Mesenchymal stem cell (in vitro differentiated cells and primary cell): ENCODE measurements at regions not wholly inside any gene's neighbourhood (a gene's known extent, or its start where the extent isn't known, plus 50 kb on each side); places are given as distances from the start of the nearest gene placed in this dataset.

ENCODE experiments used
- DNase-seq: peaks from one replicate; pipeline ENCODE4 v3.0.0-alpha.2; 2013
- H2AFZ ChIP-seq: one replicate; pipeline ENCODE4 v1.6.1; 2013; ENCODE audit warnings: low read depth, mild to moderate bottlenecking, control low read depth, inconsistent platforms, low read length, moderate library complexity
- H2AK5ac ChIP-seq: 2 replicates; pipeline ENCODE4 v1.6.1; 2013; ENCODE audit warnings: low read length, moderate library complexity, mild to moderate bottlenecking, inconsistent platforms; ENCODE audit not compliant: severe bottlenecking
- H2BK120ac ChIP-seq: one replicate; pipeline ENCODE4 v1.6.1; 2013; ENCODE audit warnings: low read depth, mild to moderate bottlenecking, inconsistent platforms, low read length, moderate library complexity
- H2BK12ac ChIP-seq, 2 experiments: one replicate each; pipeline ENCODE4 v1.6.1; 2013; ENCODE audit warnings: inconsistent platforms in 2 of 2, low read length in 2 of 2, mild to moderate bottlenecking in 2 of 2, moderate library complexity in 2 of 2, control low read depth in 1 of 2
- H2BK15ac ChIP-seq: one replicate; pipeline ENCODE4 v1.6.1; 2013; ENCODE audit warnings: mild to moderate bottlenecking, low read depth, inconsistent platforms; ENCODE audit not compliant: poor library complexity, severe bottlenecking
- H2BK5ac ChIP-seq: 2 replicates; pipeline ENCODE4 v1.6.1; 2013; ENCODE audit warnings: low read depth, mild to moderate bottlenecking, low read length, control low read depth, inconsistent platforms; ENCODE audit not compliant: poor library complexity, severe bottlenecking
- H3K14ac ChIP-seq, 2 experiments: one replicate each; pipeline ENCODE4 v1.6.1; 2013; ENCODE audit warnings: inconsistent platforms in 2 of 2, low read length in 2 of 2, control low read depth in 1 of 2, mild to moderate bottlenecking in 1 of 2, moderate library complexity in 1 of 2
- H3K18ac ChIP-seq, 2 experiments: one replicate each; pipeline ENCODE4 v1.6.1; 2013; ENCODE audit warnings: inconsistent platforms in 2 of 2, low read length in 2 of 2, control low read depth in 1 of 2, low read depth in 1 of 2, mild to moderate bottlenecking in 1 of 2
- H3K23ac ChIP-seq, 2 experiments: one replicate each; pipeline ENCODE4 v1.6.1; 2013; ENCODE audit warnings: inconsistent platforms in 2 of 2, low read length in 2 of 2, mild to moderate bottlenecking in 2 of 2, moderate library complexity in 2 of 2, control low read depth in 1 of 2
- H3K27ac ChIP-seq: 2 replicates; pipeline ENCODE4 v1.5.1; 2013; ENCODE audit warnings: mild to moderate bottlenecking, moderate library complexity, low read length, control low read depth, inconsistent platforms; ENCODE audit not compliant: poor library complexity, severe bottlenecking
- H3K27me3 ChIP-seq, 2 experiments: 2 replicates each; pipeline versions ENCODE4 v1.6.1 to v1.7.0; 2013; ENCODE audit warnings: low read length in 2 of 2, mild to moderate bottlenecking in 2 of 2, moderate library complexity in 2 of 2, control low read depth in 1 of 2, inconsistent platforms in 1 of 2; ENCODE audit not compliant: control insufficient read depth in 1 of 2, insufficient read depth in 1 of 2
- H3K36me3 ChIP-seq, 2 experiments: 2 replicates each; pipeline versions ENCODE4 v1.6.1 to v1.7.0; 2013; ENCODE audit warnings: low read length in 2 of 2, control low read depth in 1 of 2, inconsistent platforms in 1 of 2, low read depth in 1 of 2, mild to moderate bottlenecking in 1 of 2; ENCODE audit not compliant: insufficient read depth in 2 of 2, control insufficient read depth in 1 of 2
- H3K4ac ChIP-seq, 2 experiments: one replicate each; pipeline ENCODE4 v1.6.1; 2013; ENCODE audit warnings: inconsistent platforms in 2 of 2, low read length in 2 of 2, mild to moderate bottlenecking in 2 of 2, moderate library complexity in 2 of 2, control low read depth in 1 of 2, low read depth in 1 of 2
- H3K4me1 ChIP-seq: 2 replicates; pipeline ENCODE4 v1.6.1; 2013; ENCODE audit warnings: low read depth, low read length, control low read depth; ENCODE audit not compliant: control insufficient read depth, insufficient read depth
- H3K4me2 ChIP-seq: 2 replicates; pipeline ENCODE4 v1.6.1; 2013; ENCODE audit warnings: low read length, mild to moderate bottlenecking, inconsistent platforms; ENCODE audit not compliant: poor library complexity, severe bottlenecking
- H3K4me3 ChIP-seq, 2 experiments: 2 replicates each; pipeline versions ENCODE4 v1.5.1 to v1.7.0; 2013; ENCODE audit warnings: low read length in 2 of 2, mild to moderate bottlenecking in 2 of 2, control low read depth in 1 of 2, low read depth in 1 of 2; ENCODE audit not compliant: insufficient read depth in 1 of 2
- H3K79me1 ChIP-seq: replicated peaks from 2 replicates; pipeline ENCODE4 v1.6.1; 2013; ENCODE audit warnings: mild to moderate bottlenecking, control low read depth, low read length, inconsistent platforms; ENCODE audit not compliant: poor library complexity, severe bottlenecking
- H3K9ac ChIP-seq: 2 replicates; pipeline ENCODE4 v1.7.0; 2013; ENCODE audit warnings: mild to moderate bottlenecking, low read length, moderate library complexity
- H3K9me3 ChIP-seq: 2 replicates; pipeline ENCODE4 v1.7.0; 2013; ENCODE audit warnings: mild to moderate bottlenecking, low read length; ENCODE audit not compliant: control insufficient read depth
- H4K8ac ChIP-seq: one replicate; pipeline ENCODE4 v1.6.1; 2013; ENCODE audit warnings: inconsistent platforms, mild to moderate bottlenecking, low read length, moderate library complexity
- H4K91ac ChIP-seq: one replicate; pipeline ENCODE4 v1.6.1; 2013; ENCODE audit warnings: mild to moderate bottlenecking, low read length, inconsistent platforms
- WGBS: methylation state at CpG from one replicate; pipeline ENCODE4 v1.1.7; 2013; ENCODE audit warnings: mixed read lengths; 5-methylcytosine and 5-hydroxymethylcytosine counted together

DNA sequence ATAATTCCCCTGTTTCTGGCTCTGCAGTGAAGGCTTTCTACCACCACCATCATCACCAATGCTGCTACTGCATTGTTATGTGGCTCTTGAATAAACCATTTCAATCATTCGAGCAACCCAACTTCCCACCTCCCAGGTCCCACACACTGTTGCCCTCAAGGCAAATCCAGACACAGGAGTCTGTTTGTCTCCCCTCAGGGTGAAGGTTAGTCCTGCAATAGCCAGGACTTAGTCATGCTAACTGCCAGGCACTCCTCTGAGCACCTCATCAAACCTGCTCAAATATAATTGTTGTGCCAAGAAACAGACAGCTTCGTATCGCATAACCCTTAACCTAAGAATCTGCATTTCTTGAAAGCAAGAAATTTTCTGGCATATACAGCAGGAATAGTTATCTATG is 213.2 kb downstream of the KDR start:
- Histone ChIP-seq H4K91ac (no peak overlapping the region), H3K9ac (no peak overlapping the region), H3K14ac (no peak overlapping the region), H3K36me3 (no peaks in the 10 kb centered on the region), H2BK15ac (no peak overlapping the region), H3K79me1 (no peaks in the 10 kb centered on the region), H3K4ac (no peak overlapping the region), H3K4me3 (no peak overlapping the region), H3K18ac (no peak overlapping the region), H2BK120ac (no peak overlapping the region), H4K8ac (no peak overlapping the region), H3K23ac (no peak overlapping the region), H2BK5ac (no peak overlapping the region), H2BK12ac (no peak overlapping the region), H3K27me3 (peaks cover 0 to 32% of the 10 kb centered on the region in 2 experiments), H3K9me3 (no peaks in the 10 kb centered on the region), H3K4me1 (peaks cover 3% of the 10 kb centered on the region), H2AK5ac (no peak overlapping the region), H3K4me2 (no peak overlapping the region), H2AFZ (no peak overlapping the region), H3K27ac (no peak overlapping the region)
- 97% methylated on average over 2 of the region's 3 CpGs for WGBS
- no peak for DNase-seq

DNA sequence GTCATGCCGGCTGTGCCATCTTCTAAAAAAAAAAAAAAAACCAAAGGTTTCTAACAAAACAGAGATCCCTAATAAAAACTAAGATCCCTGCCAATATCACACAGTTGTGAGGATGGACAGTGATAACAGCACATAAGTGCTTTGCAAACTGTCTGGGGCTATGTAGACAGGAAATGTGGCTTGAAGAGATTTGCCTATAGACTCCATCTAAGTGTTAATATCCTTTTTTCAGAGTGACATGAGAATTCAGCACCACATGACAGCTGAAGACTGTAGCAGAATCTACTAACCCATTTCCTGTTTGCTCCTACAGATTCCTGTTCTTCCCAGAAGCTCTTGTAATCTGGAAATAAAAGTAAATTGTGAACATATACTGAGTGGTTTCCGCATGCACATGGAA is 215.4 kb downstream of the KDR start:
- Histone ChIP-seq H2BK15ac (no peak overlapping the region), H2AFZ (no peak overlapping the region), H3K9me3 (no peaks in the 10 kb centered on the region), H3K4me2 (no peak overlapping the region), H3K27me3 (peaks cover 0 to 15% of the 10 kb centered on the region in 2 experiments), H4K91ac (no peak overlapping the region), H3K4me3 (no peak overlapping the region), H3K27ac (no peak overlapping the region), H2BK120ac (no peak overlapping the region), H2BK5ac (no peak overlapping the region), H3K4me1 (peaks cover 3% of the 10 kb centered on the region), H3K36me3 (no peaks in the 10 kb centered on the region), H2AK5ac (no peak overlapping the region), H2BK12ac (no peak overlapping the region), H3K23ac (no peak overlapping the region), H3K4ac (no peak overlapping the region), H3K14ac (no peak overlapping the region), H3K18ac (no peak overlapping the region), H4K8ac (no peak overlapping the region), H3K9ac (no peak overlapping the region), H3K79me1 (no peaks in the 10 kb centered on the region)
- DNase-seq: no peak
- 68% methylated on average over 1 of the region's 2 CpGs for WGBS

DNA sequence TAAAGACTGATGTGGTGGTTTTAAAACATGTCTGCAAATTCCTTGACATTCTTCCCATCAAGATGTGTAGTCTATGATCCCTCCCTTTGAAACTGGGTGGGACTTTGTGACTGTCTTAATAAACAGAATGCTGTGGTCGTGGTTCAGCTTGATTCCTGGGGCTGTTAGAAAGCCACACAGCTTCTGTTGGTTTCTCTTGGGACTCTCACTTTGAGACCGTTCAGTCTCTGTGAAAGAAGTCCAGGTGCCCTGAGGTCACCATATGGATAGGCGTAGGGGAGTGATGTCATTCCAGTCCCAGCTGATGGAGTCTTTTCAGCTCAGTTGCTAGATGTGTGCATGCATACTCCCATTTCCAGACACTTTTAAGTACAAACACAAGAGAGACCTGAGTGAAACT is 216.6 kb downstream of the KDR start:
- Histone ChIP-seq H3K27me3 (peaks cover 0 to 7% of the 10 kb centered on the region in 2 experiments), H3K14ac (no peak overlapping the region), H2BK5ac (no peak overlapping the region), H2BK12ac (no peak overlapping the region), H4K91ac (no peak overlapping the region), H3K36me3 (no peaks in the 10 kb centered on the region), H3K18ac (no peak overlapping the region), H3K4ac (no peak overlapping the region), H3K4me2 (no peak overlapping the region), H2AK5ac (no peak overlapping the region), H3K4me1 (peaks cover 2% of the 10 kb centered on the region), H3K4me3 (no peak overlapping the region), H3K23ac (no peak overlapping the region), H2BK120ac (no peak overlapping the region), H2BK15ac (no peak overlapping the region), H4K8ac (no peak overlapping the region), H3K79me1 (no peaks in the 10 kb centered on the region), H3K9ac (no peak overlapping the region), H3K27ac (no peak overlapping the region), H2AFZ (no peak overlapping the region), H3K9me3 (no peaks in the 10 kb centered on the region)
- WGBS: 23% methylated on average over 1 of the region's 3 CpGs
- peak; percentile 40 for DNase-seq

DNA sequence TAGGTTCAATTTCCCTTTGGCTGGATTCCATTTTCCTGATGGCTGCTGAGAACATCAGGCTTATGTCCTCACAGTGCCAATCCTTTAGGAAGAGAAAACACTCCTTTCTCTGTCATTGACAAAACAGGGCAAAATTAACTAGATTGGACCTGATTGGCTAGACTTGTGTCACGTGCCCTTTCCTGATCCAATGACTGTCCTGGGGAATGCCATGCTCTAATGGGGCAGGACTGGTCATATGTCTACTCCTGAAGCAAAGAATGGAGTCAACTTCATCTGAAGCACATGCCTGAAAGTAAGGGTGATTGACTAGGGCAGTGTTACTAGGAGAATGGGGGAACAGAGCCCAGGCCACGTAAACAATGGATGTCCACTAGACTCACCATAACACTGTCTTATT is 220.4 kb downstream of the KDR start:
- Histone ChIP-seq H4K91ac (no peak overlapping the region), H3K36me3 (no peaks in the 10 kb centered on the region), H3K4me2 (no peak overlapping the region), H3K23ac (no peak overlapping the region), H3K18ac (no peak overlapping the region), H2BK120ac (no peak overlapping the region), H3K9ac (no peak overlapping the region), H3K27me3 (peaks cover 0 to 3% of the 10 kb centered on the region in 2 experiments), H3K14ac (no peak overlapping the region), H2BK12ac (no peak overlapping the region), H4K8ac (no peak overlapping the region), H3K4ac (no peak overlapping the region), H2BK15ac (no peak overlapping the region), H3K79me1 (no peaks in the 10 kb centered on the region), H3K4me3 (no peak overlapping the region), H2AFZ (no peak overlapping the region), H2BK5ac (no peak overlapping the region), H3K4me1 (no peaks in the 10 kb centered on the region), H3K27ac (no peak overlapping the region), H2AK5ac (no peak overlapping the region), H3K9me3 (no peaks in the 10 kb centered on the region)
- 83% methylated on average over 1 of the region's 2 CpGs for WGBS
- DNase-seq: no peak
